Fibroblast of lung (primary cell): ENCODE measurements at regions not wholly inside any gene's neighbourhood (a gene's known extent, or its start where the extent isn't known, plus 50 kb on each side); places are given as distances from the start of the nearest gene placed in this dataset.

Experiments
- CTCF ChIP-seq, 2 donors: IDR thresholded peaks in 1 of 2; conservative IDR thresholded peaks in 1 of 2; 1 replicate in 1 of 2; 2 replicates in 1 of 2; pipeline ENCODE4 v1.5.1; 2011 to 2012; ENCODE audit warnings: low read length in 2 of 2, control low read depth in 1 of 2, inconsistent platforms in 1 of 2, low read depth in 1 of 2, mild to moderate bottlenecking in 1 of 2
- EZH2 ChIP-seq: IDR thresholded peaks from 2 replicates; pipeline ENCODE4 v1.5.1; 2012; ENCODE audit warnings: low read length, control low read depth, mild to moderate bottlenecking; ENCODE audit errors: missing control alignments

GRCh38 chr4:108483650-108484049 lies 136.7 kb upstream of the RPL34 start:
- TF ChIP-seq CTCF (conservative IDR thresholded peaks at IDR 0.05 in 1 of 2, IDR thresholded peaks at IDR 0.05 in 1 of 2; ENCODE audit: low read depth in 1 of 2, low read length in 2 of 2) (no peak), EZH2 (no peak)
